GM20431 (cell line): ENCODE measurements at regions not wholly inside any gene's neighbourhood (a gene's known extent, or its start where the extent isn't known, plus 50 kb on each side); places are given as distances from the start of the nearest gene placed in this dataset.

Experiments used
- in situ Hi-C: fragments of 300-500 bp; cut with MseI, MboI; formaldehyde crosslinking; loops from one replicate; pipeline ENCODE4 v1.15.0; 2020; ENCODE audit warnings: low sequenced_read_pairs; ENCODE audit not compliant: unreplicated experiment

GRCh38 chr11:112760396-112761059 lies 200.7 kb upstream of the NCAM1 start:
- in situ Hi-C loops = no loop called here

GRCh38 chr11:112761911-112762706 lies 199.1 kb upstream of the NCAM1 start:
- in situ Hi-C loops = no loop called here

- in situ Hi-C loops = no loop called here
Observed at GRCh38 chr11:112762707-112763090, 198.5 kb upstream of the NCAM1 start.

- in situ Hi-C loops = no loop called here
Observed at GRCh38 chr11:112765337-112765736, 195.9 kb upstream of the NCAM1 start.

GRCh38 chr11:112769170-112769569 lies 192.1 kb upstream of the NCAM1 start:
- in situ Hi-C loops = no loop called here

- in situ Hi-C loops = no loop called here
Observed at GRCh38 chr11:112769584-112769983, 191.6 kb upstream of the NCAM1 start.

GRCh38 chr11:112770033-112770432 lies 191.2 kb upstream of the NCAM1 start:
- in situ Hi-C loops = no loop called here

GRCh38 chr11:112770487-112770886 lies 190.7 kb upstream of the NCAM1 start:
- in situ Hi-C loops = no loop called here

- in situ Hi-C loops = no loop called here
Observed at GRCh38 chr11:112771851-112772250, 189.4 kb upstream of the NCAM1 start.

GRCh38 chr11:112773264-112773663 lies 188.0 kb upstream of the NCAM1 start:
- in situ Hi-C loops = no loop called here

GRCh38 chr11:112776834-112777233 lies 184.4 kb upstream of the NCAM1 start:
- in situ Hi-C loops = loop anchor here (25.0 kb wide), 1 partner anchor 190 kb away; no protein-coding TSS in a partner anchor

- in situ Hi-C loops = loop anchor here (25.0 kb wide), 1 partner anchor 190 kb away; no protein-coding TSS in a partner anchor
Observed at GRCh38 chr11:112777283-112777751, 183.9 kb upstream of the NCAM1 start.

- in situ Hi-C loops = loop anchor here (25.0 kb wide), 1 partner anchor 191 kb away; no protein-coding TSS in a partner anchor
Observed at GRCh38 chr11:112778091-112778876, 182.9 kb upstream of the NCAM1 start.

GRCh38 chr11:112778877-112779266 lies 182.3 kb upstream of the NCAM1 start:
- in situ Hi-C loops = loop anchor here (25.0 kb wide), 1 partner anchor 192 kb away; no protein-coding TSS in a partner anchor

GRCh38 chr11:112780351-112781087 lies 180.7 kb upstream of the NCAM1 start:
- in situ Hi-C loops = loop anchor here (25.0 kb wide), 1 partner anchor 193 kb away; no protein-coding TSS in a partner anchor

GRCh38 chr11:112783945-112784322 lies 177.3 kb upstream of the NCAM1 start:
- in situ Hi-C loops = loop anchor here (25.0 kb wide), 1 partner anchor 197 kb away; no protein-coding TSS in a partner anchor

GRCh38 chr11:112784323-112785073 lies 176.7 kb upstream of the NCAM1 start:
- in situ Hi-C loops = loop anchor here (25.0 kb wide), 1 partner anchor 197 kb away; no protein-coding TSS in a partner anchor

GRCh38 chr11:112785149-112785548 lies 176.1 kb upstream of the NCAM1 start:
- in situ Hi-C loops = loop anchor here (25.0 kb wide), 1 partner anchor 198 kb away; no protein-coding TSS in a partner anchor

GRCh38 chr11:112785719-112786118 lies 175.5 kb upstream of the NCAM1 start:
- in situ Hi-C loops = loop anchor here (25.0 kb wide), 1 partner anchor 198 kb away; no protein-coding TSS in a partner anchor
